Activated CD4-positive, alpha-beta memory T cell treated with anti-CD3 and anti-CD28 coated beads, Interleukin-2, amount 10 ng/mL, durations not matched to agents 7 days and 5 days (primary cell): ENCODE measurements at regions not wholly inside any gene's neighbourhood (a gene's known extent, or its start where the extent isn't known, plus 50 kb on each side); places are given as distances from the start of the nearest gene placed in this dataset.
"Not testable (repeated sequence)": the region's sequence is repeated elsewhere in the genome, so short reads cannot be mapped to it uniquely, and the experiment has no call there.

Experiments used
- CTCF ChIA-PET: fragments of 350-600 bp; sonication (Branson Sonifier 250); formaldehyde crosslinking; loops from one replicate; lab custom pipeline; 2021; ENCODE audit warnings: antibody characterized with exemption, inconsistent platforms; lab: Charles Lee
- POLR2A ChIA-PET: fragments of 350-600 bp; sonication (Branson Sonifier 250); formaldehyde crosslinking; loops from one replicate; lab custom pipeline; 2021; ENCODE audit warnings: antibody characterized with exemption; lab: Charles Lee
- DNase-seq: peaks from one replicate; pipeline ENCODE4 v3.0.0-alpha.2; 2020
- H3K27ac Mint-ChIP-seq: one replicate; pipeline ENCODE4 v1.8.0; 2021; ENCODE audit warnings: mild to moderate bottlenecking, mixed read lengths
- H3K27me3 Mint-ChIP-seq: one replicate; pipeline ENCODE4 v1.8.0; 2021; ENCODE audit warnings: mixed read lengths
- H3K36me3 Mint-ChIP-seq: one replicate; pipeline ENCODE4 v1.8.0; 2021; ENCODE audit warnings: low read depth, mixed read lengths
- H3K4me1 Mint-ChIP-seq: one replicate; pipeline ENCODE4 v1.8.0; 2021; ENCODE audit warnings: mixed read lengths
- H3K4me3 Mint-ChIP-seq: one replicate; pipeline ENCODE4 v1.8.0; 2021; ENCODE audit warnings: mild to moderate bottlenecking, mixed read lengths
- H3K9me3 Mint-ChIP-seq: one replicate; pipeline ENCODE4 v1.8.0; 2021; ENCODE audit warnings: mixed read lengths

DNA sequence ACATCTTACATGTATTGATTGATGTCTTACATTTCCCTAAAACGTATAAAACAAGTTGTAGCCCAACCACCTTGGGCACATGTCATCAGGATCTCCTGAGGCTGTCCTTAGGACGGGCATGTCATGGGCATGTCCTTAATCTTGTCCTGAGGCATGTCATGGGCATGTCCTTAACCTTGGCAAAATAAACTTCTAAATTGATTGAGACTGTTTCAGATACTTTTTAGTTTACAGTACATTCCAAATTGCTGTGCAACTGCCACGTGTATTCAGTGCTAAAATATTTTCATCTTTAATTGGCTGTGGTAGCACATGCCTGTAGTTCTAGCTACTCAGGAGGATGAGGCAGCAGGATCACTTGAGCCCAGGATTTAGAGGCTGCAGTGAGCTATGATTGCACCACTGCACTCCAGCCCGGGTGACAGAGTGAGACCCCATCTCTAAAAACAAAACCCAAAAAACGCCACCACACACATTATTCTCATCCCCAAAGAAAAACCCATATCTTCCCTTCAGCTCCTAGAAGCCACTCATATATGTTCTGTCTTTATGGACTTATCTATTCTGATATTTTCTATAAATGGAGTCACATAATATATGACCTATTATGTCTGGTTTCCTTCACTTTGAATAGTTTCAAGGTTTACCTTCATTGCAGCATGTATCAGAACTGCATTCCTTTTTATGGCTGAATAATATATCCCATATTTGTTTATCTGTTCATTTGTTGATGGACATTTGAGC is 96.0 kb upstream of the BTG3 start:
- ChIA-PET POLR2A (no interaction called here), CTCF (no interaction called here)
- H3K4me3 Mint-ChIP-seq, result no peak overlapping the region
- H3K36me3 Mint-ChIP-seq, result peaks cover 5% of the 10 kb centered on the region
- no peak for DNase-seq
- no peak overlapping the region for H3K27ac Mint-ChIP-seq
- H3K9me3 Mint-ChIP-seq, result peaks cover 12% of the 10 kb centered on the region
- peaks cover 13% of the 10 kb centered on the region for H3K4me1 Mint-ChIP-seq
- peaks cover 11% of the 10 kb centered on the region for H3K27me3 Mint-ChIP-seq

GRCh38 chr21:17699524-17700189 is 87.0 kb upstream of the BTG3 start:
- peaks cover 23% of the 10 kb centered on the region for H3K36me3 Mint-ChIP-seq
- peaks cover 22% of the 10 kb centered on the region for H3K4me1 Mint-ChIP-seq
- no peaks in the 10 kb centered on the region for H3K27me3 Mint-ChIP-seq
- H3K4me3 Mint-ChIP-seq, result no peak overlapping the region
- DNase-seq, result no peak
- H3K27ac Mint-ChIP-seq, result no peak overlapping the region
- ChIA-PET CTCF (interaction anchor here (1.4 kb wide), 1 partner anchor 12 kb away, joined by 3 read pairs; no protein-coding TSS in a partner anchor), POLR2A (interaction anchor here (2.2 kb wide), 1 partner anchor 120 kb away, joined by 6 read pairs; the partner anchor contains the start of gene C21orf91)
- peaks cover 26% of the 10 kb centered on the region for H3K9me3 Mint-ChIP-seq

- DNase-seq, result no peak
- Mint-ChIP-seq H3K27me3 (no peaks in the 10 kb centered on the region), H3K9me3 (peaks cover 20% of the 10 kb centered on the region), H3K4me3 (no peak overlapping the region), H3K27ac (peak overlapping the region; percentile 59), H3K36me3 (peaks cover 17% of the 10 kb centered on the region), H3K4me1 (peaks cover 33% of the 10 kb centered on the region)
- ChIA-PET CTCF (interaction anchor here (2.0 kb wide), 1 partner anchor 8 kb away, joined by 7 read pairs; no protein-coding TSS in a partner anchor), POLR2A (interaction anchor here (0.8 to 1.3 kb wide), 2 partner anchors 9 to 121 kb away, joined by 3 to 4 read pairs; no protein-coding TSS in a partner anchor)
Observed at GRCh38 chr21:17697473-17697872, 84.8 kb upstream of the BTG3 start.

GRCh38 chr21:17694416-17694815 is 81.7 kb upstream of the BTG3 start:
- H3K27ac Mint-ChIP-seq, DNase-seq: not testable (repeated sequence)

DNA sequence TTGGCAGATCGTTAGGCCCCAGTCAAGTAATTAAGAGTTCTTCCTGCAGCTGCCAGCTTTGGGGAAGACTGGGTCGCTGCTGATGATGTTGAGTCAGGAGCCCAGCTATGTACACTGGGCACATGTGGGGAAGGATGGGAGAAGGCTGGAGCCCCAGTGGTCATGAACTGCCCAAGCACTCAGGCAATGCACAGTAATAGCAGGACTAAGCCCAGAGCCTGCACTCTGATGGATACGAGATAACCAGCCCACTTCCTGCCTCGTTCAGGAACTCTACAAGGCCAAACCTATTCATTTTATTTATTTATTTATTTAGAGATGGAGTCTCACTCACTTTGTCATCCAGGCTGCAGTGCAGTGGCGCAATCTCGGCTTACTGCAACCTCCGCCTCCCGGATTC is 81.1 kb upstream of the BTG3 start:
- POLR2A ChIA-PET, result no interaction called here
- Mint-ChIP-seq H3K9me3 (peaks cover 18% of the 10 kb centered on the region), H3K4me3 (no peak overlapping the region), H3K36me3 (peaks cover 16% of the 10 kb centered on the region), H3K4me1 (peaks cover 36% of the 10 kb centered on the region), H3K27ac (no peak overlapping the region), H3K27me3 (no peaks in the 10 kb centered on the region)
- CTCF ChIA-PET, result interaction anchor here (1.4 kb wide), 1 partner anchor 15 kb away, joined by 3 read pairs; no protein-coding TSS in a partner anchor
- DNase-seq, result peak; percentile 37

More at GRCh38 chr21:17694416-17694815, 81.7 kb upstream of the BTG3 start:
- H3K4me3 Mint-ChIP-seq, POLR2A ChIA-PET, CTCF ChIA-PET, H3K27me3 Mint-ChIP-seq: not testable (repeated sequence)
- Mint-ChIP-seq H3K4me1 (peaks cover 35% of the 10 kb centered on the region), H3K9me3 (peaks cover 20% of the 10 kb centered on the region), H3K36me3 (peaks cover 16% of the 10 kb centered on the region)

- no peaks in the 10 kb centered on the region for H3K27me3 Mint-ChIP-seq
- peaks cover 36% of the 10 kb centered on the region for H3K4me1 Mint-ChIP-seq
- ChIA-PET CTCF (interaction anchor here (0.9 to 1.8 kb wide), 2 partner anchors 8 to 11 kb away, joined by 3 to 7 read pairs; no protein-coding TSS in a partner anchor), POLR2A (interaction anchor here (1.5 kb wide), 1 partner anchor 92 kb away, joined by 5 read pairs; no protein-coding TSS in a partner anchor)
- peaks cover 7% of the 10 kb centered on the region for H3K9me3 Mint-ChIP-seq
- peaks cover 3% of the 10 kb centered on the region for H3K36me3 Mint-ChIP-seq
- H3K27ac Mint-ChIP-seq, result no peak overlapping the region
- DNase-seq, result no peak
- H3K4me3 Mint-ChIP-seq, result no peak overlapping the region
Observed at GRCh38 chr21:17690078-17690494, 77.4 kb upstream of the BTG3 start.

- Mint-ChIP-seq H3K27ac (no peak overlapping the region), H3K9me3 (peaks cover 7% of the 10 kb centered on the region), H3K27me3 (no peaks in the 10 kb centered on the region), H3K4me3 (no peak overlapping the region), H3K36me3 (peaks cover 3% of the 10 kb centered on the region), H3K4me1 (peaks cover 33% of the 10 kb centered on the region)
- peak; percentile 56 for DNase-seq
- ChIA-PET CTCF (interaction anchor here (0.9 to 2.0 kb wide), 15 partner anchors 9 to 237 kb away, joined by 3 to 8 read pairs (median 4); partner anchors contain the start of gene C21orf91), POLR2A (interaction anchor here (1.3 to 1.6 kb wide), 3 partner anchors 8 to 92 kb away, joined by 4 to 5 read pairs (median 4); no protein-coding TSS in a partner anchor)
Observed at GRCh38 chr21:17688912-17689874, 76.5 kb upstream of the BTG3 start.

DNA sequence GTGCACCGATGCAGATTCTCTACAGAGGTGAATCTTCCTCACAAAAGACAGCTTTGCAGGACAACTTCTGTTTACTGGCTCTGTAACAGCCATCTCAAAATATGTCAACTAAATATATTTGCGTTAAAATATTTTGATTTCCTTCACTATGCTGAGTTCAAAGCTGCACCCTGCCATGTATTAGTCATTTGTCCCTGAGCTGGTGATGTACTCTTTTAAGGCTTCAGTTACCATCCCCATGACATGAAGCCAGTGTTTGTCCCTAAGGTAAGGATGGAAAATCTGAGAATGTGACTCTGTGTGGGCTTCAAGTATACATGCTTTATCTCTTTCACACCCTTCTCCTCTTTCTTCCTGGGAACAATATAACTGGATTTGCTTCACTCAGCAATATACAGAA is 70.2 kb upstream of the BTG3 start:
- peaks cover 10% of the 10 kb centered on the region for H3K4me1 Mint-ChIP-seq
- H3K4me3 Mint-ChIP-seq, result no peak overlapping the region
- H3K27me3 Mint-ChIP-seq, result no peaks in the 10 kb centered on the region
- ChIA-PET POLR2A (interaction anchor here (1.1 kb wide), 1 partner anchor 136 kb away, joined by 3 read pairs; no protein-coding TSS in a partner anchor), CTCF (interaction anchor here (0.8 to 3.3 kb wide), 2 partner anchors 218 to 242 kb away, joined by 3 to 17 read pairs; no protein-coding TSS in a partner anchor)
- DNase-seq, result no peak
- H3K36me3 Mint-ChIP-seq, result peaks cover 3% of the 10 kb centered on the region
- peaks cover 7% of the 10 kb centered on the region for H3K9me3 Mint-ChIP-seq
- no peak overlapping the region for H3K27ac Mint-ChIP-seq

DNA sequence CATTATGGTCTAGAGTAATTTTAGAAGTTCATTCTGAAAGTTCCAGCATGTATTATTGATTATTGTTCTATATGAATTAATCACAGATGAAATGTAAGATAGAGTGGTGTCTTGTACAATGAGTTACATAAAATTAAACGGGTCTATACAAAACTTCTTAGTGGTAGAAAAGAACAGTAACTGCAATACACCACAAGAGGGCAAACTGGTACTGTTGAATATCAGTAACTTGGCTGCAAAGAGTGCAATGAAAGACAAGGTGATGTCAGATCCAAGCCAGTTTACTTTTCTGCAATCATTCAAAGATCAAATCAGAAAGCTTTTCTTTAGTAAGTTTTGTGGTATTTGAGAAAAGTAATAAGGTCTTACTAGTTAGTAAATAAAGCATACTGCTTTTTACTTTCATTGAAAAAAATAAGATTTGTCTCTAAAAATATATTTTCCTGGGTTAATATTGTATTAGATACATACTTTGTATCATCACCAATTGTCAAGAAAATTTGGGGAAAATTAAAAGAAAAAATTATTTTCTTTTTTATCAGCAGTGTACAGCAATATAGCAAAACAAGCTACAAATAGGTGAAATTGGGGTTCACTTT is 66.4 kb upstream of the BTG3 start:
- H3K36me3 Mint-ChIP-seq, result no peaks in the 10 kb centered on the region
- no peaks in the 10 kb centered on the region for H3K27me3 Mint-ChIP-seq
- DNase-seq, result no peak
- CTCF ChIA-PET, result interaction anchor here (0.6 to 3.0 kb wide), 21 partner anchors 9 to 252 kb away, joined by 3 to 25 read pairs (median 3); no protein-coding TSS in a partner anchor
- H3K27ac Mint-ChIP-seq, result no peak overlapping the region
- no peaks in the 10 kb centered on the region for H3K4me1 Mint-ChIP-seq
- H3K9me3 Mint-ChIP-seq, result no peaks in the 10 kb centered on the region
- no peak overlapping the region for H3K4me3 Mint-ChIP-seq
- POLR2A ChIA-PET, result no interaction called here

DNA sequence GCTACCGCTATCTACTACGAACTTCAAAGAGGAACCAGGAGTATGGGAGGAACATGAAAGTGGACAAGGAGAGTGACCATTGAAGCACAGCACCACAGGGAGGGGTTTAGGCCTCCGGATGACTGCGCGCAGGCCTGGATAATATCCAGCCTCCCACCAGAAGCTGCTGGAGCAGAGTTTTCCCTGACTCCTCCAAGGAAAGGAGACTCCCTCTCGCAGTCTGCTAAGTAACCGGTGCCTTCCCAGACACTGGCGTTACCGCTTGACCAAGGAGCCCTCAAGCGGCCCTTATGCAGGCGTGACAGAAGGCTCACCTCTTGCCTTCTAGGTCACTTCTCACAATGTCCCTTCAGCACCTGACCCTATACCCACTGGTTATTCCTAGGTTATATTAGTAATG is 64.2 kb upstream of the BTG3 start:
- CTCF ChIA-PET, result interaction anchor here (1.1 to 1.6 kb wide), 3 partner anchors 12 to 246 kb away, joined by 3 to 4 read pairs (median 4); no protein-coding TSS in a partner anchor
- DNase-seq, H3K36me3 Mint-ChIP-seq, POLR2A ChIA-PET, H3K27me3 Mint-ChIP-seq, H3K9me3 Mint-ChIP-seq, H3K27ac Mint-ChIP-seq, H3K4me3 Mint-ChIP-seq, H3K4me1 Mint-ChIP-seq: not testable (repeated sequence)

DNA sequence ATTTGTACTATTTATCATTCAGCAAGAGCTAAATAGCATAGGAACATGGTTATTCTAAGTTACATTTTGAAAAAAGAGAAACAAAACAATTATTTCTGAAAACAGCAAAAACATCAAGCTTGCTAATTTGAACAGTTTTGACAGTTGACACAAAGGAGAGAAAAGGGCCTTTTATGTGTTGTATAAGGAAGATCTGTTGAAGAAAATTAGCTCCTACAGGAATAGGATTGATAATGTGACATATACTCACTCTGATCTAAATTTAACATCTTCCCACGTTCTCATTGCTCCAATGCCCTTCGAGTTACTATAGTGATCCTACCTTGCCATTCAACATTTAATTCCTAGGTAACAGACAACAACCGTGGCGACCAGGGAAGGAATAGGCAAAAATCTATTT is 61.4 kb upstream of the BTG3 start:
- H3K27me3 Mint-ChIP-seq, result peaks cover 2% of the 10 kb centered on the region
- H3K27ac Mint-ChIP-seq, result no peak overlapping the region
- no peak overlapping the region for H3K4me3 Mint-ChIP-seq
- no peaks in the 10 kb centered on the region for H3K36me3 Mint-ChIP-seq
- no peaks in the 10 kb centered on the region for H3K4me1 Mint-ChIP-seq
- CTCF ChIA-PET, result interaction anchor here (0.8 to 2.5 kb wide), 2 partner anchors 9 to 251 kb away, joined by 5 to 11 read pairs; no protein-coding TSS in a partner anchor
- DNase-seq, result no peak
- no peaks in the 10 kb centered on the region for H3K9me3 Mint-ChIP-seq
- POLR2A ChIA-PET, result no interaction called here
